K562 (cell line): ENCODE measurements at regions not wholly inside any gene's neighbourhood (a gene's known extent, or its start where the extent isn't known, plus 50 kb on each side); places are given as distances from the start of the nearest gene placed in this dataset.

Source experiments
- AFF1 ChIP-seq, 2 experiments: fragments of 450-650 bp; IDR thresholded peaks; 2 replicates each; pipeline ENCODE4 v1.6.1; 2018; ENCODE audit warnings: mild to moderate bottlenecking in 2 of 2, low read depth in 1 of 2; ENCODE audit not compliant: partially characterized antibody in 2 of 2
- ARID2 ChIP-seq: fragments of 450-650 bp; IDR thresholded peaks from 2 replicates; pipeline ENCODE4 v1.6.1; 2017; ENCODE audit warnings: antibody characterized with exemption, mild to moderate bottlenecking
- BCLAF1 ChIP-seq, 2 experiments: fragments of 450-650 bp in 1 of 2; IDR thresholded peaks; 2 replicates each; pipeline ENCODE4 v1.6.1; 2011 to 2017; ENCODE audit warnings: low read depth in 2 of 2, antibody characterized with exemption in 1 of 2, borderline replicate concordance in 1 of 2, low read length in 1 of 2, mild to moderate bottlenecking in 1 of 2, mixed read lengths in 1 of 2; ENCODE audit not compliant: control insufficient read depth in 1 of 2
- C11orf30 ChIP-seq: fragments of 450-650 bp; IDR thresholded peaks from 2 replicates; pipeline ENCODE4 v1.6.1; 2016; ENCODE audit warnings: low read depth, mild to moderate bottlenecking
- CBFA2T2 ChIP-seq: fragments of 450-650 bp; conservative IDR thresholded peaks from 2 replicates; pipeline ENCODE4 v1.6.1; 2017; ENCODE audit warnings: mild to moderate bottlenecking
- CTCF ChIP-seq, 3 experiments: IDR thresholded peaks in 2 of 3; conservative IDR thresholded peaks in 1 of 3; 2 replicates each; pipeline ENCODE4 v1.5.1; 2011 to 2012; ENCODE audit warnings: low read length in 3 of 3, mild to moderate bottlenecking in 3 of 3, control low read depth in 2 of 3, improper control_type of control experiment in 1 of 3, inconsistent platforms in 1 of 3, low read depth in 1 of 3, mixed read lengths in 1 of 3, moderate library complexity in 1 of 3; ENCODE audit not compliant: insufficient read depth in 2 of 3
- KDM4B ChIP-seq, 2 experiments: fragments of 450-650 bp in 1 of 2; sonication (generic) in 1 of 2; IDR thresholded peaks; 2 replicates each; pipeline ENCODE4 v1.6.1; 2016 to 2017; ENCODE audit warnings: borderline replicate concordance in 2 of 2, antibody characterized with exemption in 1 of 2, low read depth in 1 of 2, mild to moderate bottlenecking in 1 of 2
- MAZ ChIP-seq, 2 experiments: fragments of 450-650 bp in 1 of 2; sonication (generic) in 1 of 2; formaldehyde crosslinking; IDR thresholded peaks in 1 of 2; conservative IDR thresholded peaks in 1 of 2; 2 replicates each; pipeline versions ENCODE4 v1.4.0 to v1.5.0; 2020; ENCODE audit warnings: mild to moderate bottlenecking in 1 of 2, missing genetic modification reagents in 1 of 2
- MITF ChIP-seq: IDR thresholded peaks from 2 replicates; pipeline ENCODE4 v1.6.1; 2014; ENCODE audit warnings: antibody characterized with exemption
- NCOA4 ChIP-seq: fragments of 450-650 bp; IDR thresholded peaks from 2 replicates; pipeline ENCODE4 v1.6.1; 2018; ENCODE audit warnings: mild to moderate bottlenecking; ENCODE audit not compliant: partially characterized antibody
- POLR2H ChIP-seq: IDR thresholded peaks from 2 replicates; pipeline ENCODE4 v1.6.1; 2016; ENCODE audit warnings: missing genetic modification characterization, low read depth, mild to moderate bottlenecking, control low read depth, missing compliant biosample characterization, moderate library complexity
- PPARD ChIP-seq: fragments of 250-450 bp; sonication (Bioruptor Pico); IDR thresholded peaks from 2 replicates; pipeline ENCODE4 v1.8.0; 2022; ENCODE audit warnings: inconsistent platforms, mild to moderate bottlenecking, moderate library complexity
- SMAD2 ChIP-seq: fragments of 150-350 bp; IDR thresholded peaks from 2 replicates; pipeline ENCODE4 v1.6.1; 2014; ENCODE audit warnings: low read depth, mild to moderate bottlenecking, low read length
- SRSF7 ChIP-seq: fragments of 200-400 bp; formaldehyde crosslinking; optimal IDR thresholded peaks from 2 replicates; pipeline ENCODE3; 2017; ENCODE audit warnings: mild to moderate bottlenecking, low read depth, low read length
- TARDBP ChIP-seq: fragments of 450-650 bp; IDR thresholded peaks from 2 replicates; pipeline ENCODE4 v1.6.1; 2016
- TBL1XR1 ChIP-seq, 2 experiments: IDR thresholded peaks; 2 replicates each; pipeline ENCODE4 v1.6.1; 2012; ENCODE audit warnings: improper control_type of control experiment in 2 of 2, low read length in 2 of 2, mild to moderate bottlenecking in 1 of 2

- peak in 1 of 2 experiments; percentile 37; a peak in 1 of 4 replicates for TF ChIP-seq TBL1XR1 (IDR thresholded peaks at IDR 0.05; ENCODE audit: low read length in 2 of 2)
- TF ChIP-seq ARID2: no peak
- peak; percentile 91 for TF ChIP-seq CBFA2T2
- peak; percentile 93 for TF ChIP-seq C11orf30
- peak in 1 of 2 experiments; percentile 60 for TF ChIP-seq AFF1 (IDR thresholded peaks at IDR 0.05; ENCODE audit: low read depth in 1 of 2, partially characterized antibody in 2 of 2)
- no peak for TF ChIP-seq MITF
- TF ChIP-seq PPARD (CRISPR knock-in tag): no peak
- TF ChIP-seq MAZ (CRISPR knock-in tag; conservative IDR thresholded peaks at IDR 0.05 in 1 of 2, IDR thresholded peaks at IDR 0.05 in 1 of 2): no peak
- no peak for TF ChIP-seq BCLAF1 (IDR thresholded peaks at IDR 0.05; ENCODE audit: borderline replicate concordance in 1 of 2, control insufficient read depth in 1 of 2, low read depth in 2 of 2, low read length in 1 of 2)
- no peak for TF ChIP-seq CTCF (IDR thresholded peaks at IDR 0.05 in 2 of 3, conservative IDR thresholded peaks at IDR 0.05 in 1 of 3; ENCODE audit: insufficient read depth in 2 of 3, low read depth in 1 of 3, low read length in 3 of 3)
- TF ChIP-seq NCOA4: no peak
- TF ChIP-seq SMAD2: no peak
- TF ChIP-seq POLR2H: 0 out of 2 replicates have a peak, but pooled peaks have one; percentile 41
- no peak for TF ChIP-seq KDM4B (IDR thresholded peaks at IDR 0.05; ENCODE audit: borderline replicate concordance in 2 of 2, low read depth in 1 of 2)
- TF ChIP-seq TARDBP: no peak
- no peak for TF ChIP-seq SRSF7
These were observed 645.8 kb upstream of the NR2F2 start (continued) for GRCh38 chr15:95684693-95685115.
